ENCODE measurements at regions not wholly inside any gene's neighbourhood (a gene's known extent, or its start where the extent isn't known, plus 50 kb on each side); places are given as distances from the start of the nearest gene placed in this dataset.
A peak's percentile ranks its signal among the peaks of the same experiment; 100 is the strongest.
"Not testable (repeated sequence)": the region's sequence is repeated elsewhere in the genome, so short reads cannot be mapped to it uniquely, and the experiment has no call there.

GRCh38 chr4:124879195-124879594 lies 166.7 kb upstream of the ANKRD50 start:
- no peak for DNase-seq (ENCODE audit: low read depth)

GRCh38 chr4:124874172-124874450 lies 161.6 kb upstream of the ANKRD50 start:
- in situ Hi-C loops (cut with HindIII; ENCODE audit: low pct_unique_long_range_greater_than_20kb, low sequenced_read_pairs): no loop called here
- DNase-seq (ENCODE audit: low read depth): no peak

More at GRCh38 chr4:124879195-124879594, 166.7 kb upstream of the ANKRD50 start:
- in situ Hi-C loops (cut with HindIII; ENCODE audit: low pct_unique_long_range_greater_than_20kb, low sequenced_read_pairs): no loop called here

GRCh38 chr4:124873361-124874171 lies 161.0 kb upstream of the ANKRD50 start:
- in situ Hi-C loops (cut with HindIII; ENCODE audit: low pct_unique_long_range_greater_than_20kb, low sequenced_read_pairs): no loop called here
- peak; percentile 2 for DNase-seq (ENCODE audit: low read depth)

GRCh38 chr4:124872659-124873058 lies 160.1 kb upstream of the ANKRD50 start:
- DNase-seq (ENCODE audit: low read depth): no peak
- in situ Hi-C loops (cut with HindIII; ENCODE audit: low pct_unique_long_range_greater_than_20kb, low sequenced_read_pairs): no loop called here

GRCh38 chr4:124869961-124870495 lies 157.5 kb upstream of the ANKRD50 start:
- no peak for DNase-seq (ENCODE audit: low read depth)
- in situ Hi-C loops (cut with HindIII; ENCODE audit: low pct_unique_long_range_greater_than_20kb, low sequenced_read_pairs): no loop called here

- in situ Hi-C loops (cut with HindIII; ENCODE audit: low pct_unique_long_range_greater_than_20kb, low sequenced_read_pairs): no loop called here
- DNase-seq (ENCODE audit: low read depth): no peak
Observed at GRCh38 chr4:124868495-124868894, 156.0 kb upstream of the ANKRD50 start.

GRCh38 chr4:124867536-124867935 lies 155.0 kb upstream of the ANKRD50 start:
- DNase-seq (ENCODE audit: low read depth): no peak
- in situ Hi-C loops (cut with HindIII; ENCODE audit: low pct_unique_long_range_greater_than_20kb, low sequenced_read_pairs): no loop called here

GRCh38 chr4:124866301-124866700 lies 153.8 kb upstream of the ANKRD50 start:
- DNase-seq (ENCODE audit: low read depth): no peak
- in situ Hi-C loops (cut with HindIII; ENCODE audit: low pct_unique_long_range_greater_than_20kb, low sequenced_read_pairs): no loop called here

- DNase-seq (ENCODE audit: low read depth): no peak
- in situ Hi-C loops (cut with HindIII; ENCODE audit: low pct_unique_long_range_greater_than_20kb, low sequenced_read_pairs): no loop called here
Observed at GRCh38 chr4:124863040-124863545, 150.6 kb upstream of the ANKRD50 start.

- no peak for DNase-seq (ENCODE audit: low read depth)
- in situ Hi-C loops (cut with HindIII; ENCODE audit: low pct_unique_long_range_greater_than_20kb, low sequenced_read_pairs): no loop called here
Observed at GRCh38 chr4:124862261-124862660, 149.7 kb upstream of the ANKRD50 start.

GRCh38 chr4:124861761-124862160 lies 149.2 kb upstream of the ANKRD50 start:
- DNase-seq (ENCODE audit: low read depth): no peak
- in situ Hi-C loops (cut with HindIII; ENCODE audit: low pct_unique_long_range_greater_than_20kb, low sequenced_read_pairs): no loop called here

GRCh38 chr4:124854968-124855367 lies 142.4 kb upstream of the ANKRD50 start:
- in situ Hi-C loops (cut with HindIII; ENCODE audit: low pct_unique_long_range_greater_than_20kb, low sequenced_read_pairs): no loop called here
- no peak for DNase-seq (ENCODE audit: low read depth)

GRCh38 chr4:124851741-124852140 lies 139.2 kb upstream of the ANKRD50 start:
- in situ Hi-C loops (cut with HindIII; ENCODE audit: low pct_unique_long_range_greater_than_20kb, low sequenced_read_pairs): no loop called here
- DNase-seq (ENCODE audit: low read depth): no peak

- in situ Hi-C loops (cut with HindIII; ENCODE audit: low pct_unique_long_range_greater_than_20kb, low sequenced_read_pairs): no loop called here
- DNase-seq (ENCODE audit: low read depth): no peak
Observed at GRCh38 chr4:124846306-124846705, 133.8 kb upstream of the ANKRD50 start.

- no peak for DNase-seq (ENCODE audit: low read depth)
- in situ Hi-C loops (cut with HindIII; ENCODE audit: low pct_unique_long_range_greater_than_20kb, low sequenced_read_pairs): no loop called here
Observed at GRCh38 chr4:124839786-124840390, 127.4 kb upstream of the ANKRD50 start.

- no peak for DNase-seq (ENCODE audit: low read depth)
Observed at GRCh38 chr4:124833831-124834505, 121.4 kb upstream of the ANKRD50 start.

GRCh38 chr4:124828382-124828781 lies 115.8 kb upstream of the ANKRD50 start:
- in situ Hi-C loops (cut with HindIII; ENCODE audit: low pct_unique_long_range_greater_than_20kb, low sequenced_read_pairs): no loop called here
- no peak for DNase-seq (ENCODE audit: low read depth)

More at GRCh38 chr4:124833831-124834505, 121.4 kb upstream of the ANKRD50 start:
- in situ Hi-C loops (cut with HindIII; ENCODE audit: low pct_unique_long_range_greater_than_20kb, low sequenced_read_pairs): no loop called here

- no peak for DNase-seq (ENCODE audit: low read depth)
- in situ Hi-C loops (cut with HindIII; ENCODE audit: low pct_unique_long_range_greater_than_20kb, low sequenced_read_pairs): no loop called here
Observed at GRCh38 chr4:124817531-124817930, 105.0 kb upstream of the ANKRD50 start.

- DNase-seq (ENCODE audit: low read depth); in situ Hi-C loops (cut with HindIII; ENCODE audit: low pct_unique_long_range_greater_than_20kb, low sequenced_read_pairs): not testable (repeated sequence)
Observed at GRCh38 chr4:124812203-124812602, 99.7 kb upstream of the ANKRD50 start.

Data from Caki2 (cell line).